ENCODE measurements at regions not wholly inside any gene's neighbourhood (a gene's known extent, or its start where the extent isn't known, plus 50 kb on each side); places are given as distances from the start of the nearest gene placed in this dataset.

- Histone ChIP-seq H3K27ac (ENCODE audit: control insufficient read depth, insufficient read depth) (no peak overlapping the region), H3K9me3 (replicated peaks; ENCODE audit: control insufficient read depth, insufficient read depth, low read length) (no peaks in the 10 kb centered on the region), H3K4me2 (ENCODE audit: control insufficient read depth, insufficient read depth) (no peak overlapping the region), H3K79me2 (ENCODE audit: control insufficient read depth, insufficient read depth, low read length) (no peaks in the 10 kb centered on the region), H3K4me3 (no peak overlapping the region), H3K9ac (ENCODE audit: control insufficient read depth, insufficient read depth, low read length) (no peak overlapping the region), H2AFZ (ENCODE audit: control insufficient read depth, low read depth, low read length) (no peak overlapping the region), H3K27me3 (replicated peaks in 1 of 2; ENCODE audit: control insufficient read depth in 2 of 2, insufficient read depth in 2 of 2, low read length in 1 of 2) (no peaks in the 10 kb centered on the region), H3K36me3 (ENCODE audit: control insufficient read depth in 2 of 2, insufficient read depth in 2 of 2, low read length in 1 of 2) (no peaks in the 10 kb centered on the region), H3K4me1 (ENCODE audit: control insufficient read depth, insufficient read depth, low read length) (no peaks in the 10 kb centered on the region), H4K20me1 (ENCODE audit: control insufficient read depth, insufficient read depth) (no peaks in the 10 kb centered on the region)
- FAIRE-seq: no peak
- WGBS (ENCODE audit: insufficient coverage, insufficient replicate concordance, low lambda C conversion rate, missing lambda C conversion rate): 24% methylated on average over 3 of the region's 3 CpGs
- no peak for ATAC-seq
- in situ Hi-C loops (cut with MboI) (no loop called here), intact Hi-C loops (cut with micrococcal nuclease; ENCODE audit: unreplicated experiment) (no loop called here)
- ChIA-PET RAD21 (ENCODE audit: unreplicated experiment) (no interaction called here), CTCF (no interaction called here), POLR2A (interaction anchor here (0.7 kb wide), 1 partner anchor 9 kb away, joined by 3 read pairs; no protein-coding TSS in a partner anchor), SMC1A (ENCODE audit: uncharacterized antibody, unreplicated experiment) (interaction anchor here (2.0 kb wide), 1 partner anchor 12 kb away, joined by 5 read pairs; no protein-coding TSS in a partner anchor)
- no peak for TF ChIP-seq MTA3 (IDR thresholded peaks at IDR 0.05; ENCODE audit: borderline replicate concordance, low read length)
- TF ChIP-seq IKZF1 (conservative IDR thresholded peaks at IDR 0.05): no peak
- TF ChIP-seq CTCF (IDR thresholded peaks at IDR 0.05 in 2 of 3, conservative IDR thresholded peaks at IDR 0.05 in 1 of 3; ENCODE audit: control insufficient read depth in 2 of 3, extremely low read depth in 1 of 3, insufficient read depth in 1 of 3, low read depth in 3 of 3, low read length in 3 of 3): no peak
- TF ChIP-seq KAT2A (conservative IDR thresholded peaks at IDR 0.05; ENCODE audit: control insufficient read depth, low read depth, low read length): no peak
- TF ChIP-seq HDAC6 (IDR thresholded peaks at IDR 0.05; ENCODE audit: unreplicated experiment): no peak
- TF ChIP-seq SRF (IDR thresholded peaks at IDR 0.05; ENCODE audit: low read depth in 2 of 2, low read length in 2 of 2): no peak
- no peak for TF ChIP-seq ESRRA (IDR thresholded peaks at IDR 0.05; ENCODE audit: low read length)
- no peak for TF ChIP-seq TCF7 (IDR thresholded peaks at IDR 0.05; ENCODE audit: borderline replicate concordance)
- no peak for DNase-seq (ENCODE audit: low read depth, low spot score)
- BruUV-seq (replicated peaks): no TSS peak
These were observed 65.9 kb upstream of the KCND2 start for GRCh38 chr7:120207037-120207436.
